GM10266 (cell line): ENCODE measurements at regions not wholly inside any gene's neighbourhood (a gene's known extent, or its start where the extent isn't known, plus 50 kb on each side); places are given as distances from the start of the nearest gene placed in this dataset.

Experiments used
- DNase-seq: peaks from one replicate; pipeline ENCODE4 v3.0.0; 2012; ENCODE audit errors: extremely low spot score
- TF ChIP-seq, protein P1 (sequence below): IDR thresholded peaks from 2 replicates; pipeline ENCODE4 v1.5.1; 2012; ENCODE audit warnings: mild to moderate bottlenecking, low read depth; ENCODE audit not compliant: control insufficient read depth, insufficient read depth; ENCODE audit errors: missing control alignments

DNA sequence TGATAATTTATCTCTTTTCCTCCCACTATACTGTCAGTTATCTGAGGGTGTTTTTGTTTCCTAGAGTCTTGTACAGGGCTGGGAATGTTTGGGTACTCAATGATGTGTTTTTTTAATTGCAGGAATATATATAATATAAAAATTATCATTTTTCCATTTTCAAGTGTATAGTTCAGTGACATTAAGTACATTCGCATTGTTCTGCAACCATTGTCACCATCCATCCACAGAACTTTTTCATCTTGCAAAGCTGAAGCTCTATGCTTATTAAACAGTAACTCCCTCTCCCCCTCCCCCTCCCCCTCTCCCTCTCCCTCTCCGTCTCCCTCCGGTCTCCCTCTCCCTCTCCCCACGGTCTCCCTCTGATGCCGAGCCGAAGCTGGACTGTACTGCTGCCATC, 93.0 kb upstream of the MANSC4 start:
- DNase-seq = no peak
- TF ChIP-seq, protein P1, sequence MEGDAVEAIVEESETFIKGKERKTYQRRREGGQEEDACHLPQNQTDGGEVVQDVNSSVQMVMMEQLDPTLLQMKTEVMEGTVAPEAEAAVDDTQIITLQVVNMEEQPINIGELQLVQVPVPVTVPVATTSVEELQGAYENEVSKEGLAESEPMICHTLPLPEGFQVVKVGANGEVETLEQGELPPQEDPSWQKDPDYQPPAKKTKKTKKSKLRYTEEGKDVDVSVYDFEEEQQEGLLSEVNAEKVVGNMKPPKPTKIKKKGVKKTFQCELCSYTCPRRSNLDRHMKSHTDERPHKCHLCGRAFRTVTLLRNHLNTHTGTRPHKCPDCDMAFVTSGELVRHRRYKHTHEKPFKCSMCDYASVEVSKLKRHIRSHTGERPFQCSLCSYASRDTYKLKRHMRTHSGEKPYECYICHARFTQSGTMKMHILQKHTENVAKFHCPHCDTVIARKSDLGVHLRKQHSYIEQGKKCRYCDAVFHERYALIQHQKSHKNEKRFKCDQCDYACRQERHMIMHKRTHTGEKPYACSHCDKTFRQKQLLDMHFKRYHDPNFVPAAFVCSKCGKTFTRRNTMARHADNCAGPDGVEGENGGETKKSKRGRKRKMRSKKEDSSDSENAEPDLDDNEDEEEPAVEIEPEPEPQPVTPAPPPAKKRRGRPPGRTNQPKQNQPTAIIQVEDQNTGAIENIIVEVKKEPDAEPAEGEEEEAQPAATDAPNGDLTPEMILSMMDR = no peak

DNA sequence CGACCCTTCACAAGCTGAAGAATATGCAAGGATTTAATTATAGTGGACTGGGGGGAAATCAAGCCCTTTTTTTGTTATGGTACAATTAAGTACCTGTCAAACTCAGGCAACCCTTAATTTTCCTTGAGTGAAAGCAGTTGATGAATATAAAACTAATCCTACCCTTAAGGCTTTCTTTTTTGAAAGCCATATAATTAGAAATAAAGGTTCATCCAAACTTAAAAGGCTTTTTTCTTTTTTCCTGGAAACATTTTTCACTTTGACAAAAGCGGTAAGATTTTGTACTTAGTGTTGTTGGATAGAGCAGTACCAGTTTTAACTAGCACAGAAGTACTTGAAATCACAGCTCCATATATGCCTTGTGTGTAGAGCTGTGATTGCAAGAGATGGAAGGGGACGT, 91.9 kb upstream of the MANSC4 start:
- TF ChIP-seq, protein P1 = no peak
- no peak for DNase-seq

DNA sequence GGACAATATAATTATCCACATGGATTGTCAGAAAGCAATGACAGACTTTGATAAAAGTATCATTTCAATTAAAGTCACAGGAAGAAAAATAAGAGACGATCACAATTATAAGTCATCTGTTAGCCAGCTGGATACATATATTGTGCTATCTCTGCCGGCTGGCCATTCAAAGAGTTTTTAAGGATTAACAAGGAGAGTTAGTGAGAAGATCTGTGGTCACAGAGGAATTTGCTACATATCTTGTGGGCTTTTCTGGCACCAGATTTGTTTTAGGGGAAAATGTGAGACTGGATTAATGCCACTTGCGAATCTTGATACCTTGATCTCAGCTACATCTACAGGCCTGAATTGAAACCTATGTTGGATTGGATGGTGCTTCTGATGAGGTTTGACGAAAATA, 90.9 kb upstream of the MANSC4 start:
- TF ChIP-seq, protein P1 = no peak
- DNase-seq = no peak

DNA sequence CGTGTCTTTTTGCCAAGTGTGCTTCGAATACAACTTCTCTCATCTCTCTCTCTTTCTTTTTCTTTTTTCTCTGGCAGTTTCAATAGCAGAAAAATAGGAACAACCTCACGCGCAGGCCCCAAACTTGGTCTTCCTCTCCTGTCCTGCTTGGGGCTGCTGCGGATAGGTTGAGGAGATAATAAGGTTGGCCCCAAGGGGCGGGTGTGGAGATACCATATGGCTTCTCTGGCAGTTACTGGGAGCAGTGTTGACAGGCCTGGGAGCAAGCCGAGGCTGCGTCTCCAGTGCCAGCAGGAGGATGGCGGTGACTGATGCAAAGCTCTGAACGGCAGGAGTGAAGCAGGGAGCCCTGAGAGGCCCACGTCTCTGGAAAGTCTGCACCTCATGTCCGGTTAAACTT, 89.5 kb upstream of the MANSC4 start:
- TF ChIP-seq, protein P1 = no peak
- DNase-seq = no peak

DNA sequence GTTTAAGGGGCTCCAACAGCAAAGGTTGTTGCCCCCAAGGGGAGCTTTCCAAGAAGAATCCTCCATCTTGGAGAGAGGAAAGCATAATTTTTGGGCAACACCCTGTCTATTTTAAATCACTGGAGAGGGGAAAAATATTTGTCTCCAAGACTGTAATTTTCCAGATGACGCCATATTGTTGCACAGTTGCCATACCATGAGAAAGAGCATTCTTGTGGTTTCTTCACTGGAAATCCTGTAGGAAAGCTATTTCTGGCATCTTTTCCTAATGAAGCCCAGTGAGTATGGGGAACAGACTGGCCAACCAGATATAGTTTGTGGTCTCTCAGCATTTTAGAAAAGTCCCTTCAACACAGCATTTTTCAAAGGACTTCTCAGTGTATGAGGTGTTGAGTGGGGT, 88.1 kb upstream of the MANSC4 start:
- TF ChIP-seq, protein P1 = no peak
- DNase-seq = no peak

DNA sequence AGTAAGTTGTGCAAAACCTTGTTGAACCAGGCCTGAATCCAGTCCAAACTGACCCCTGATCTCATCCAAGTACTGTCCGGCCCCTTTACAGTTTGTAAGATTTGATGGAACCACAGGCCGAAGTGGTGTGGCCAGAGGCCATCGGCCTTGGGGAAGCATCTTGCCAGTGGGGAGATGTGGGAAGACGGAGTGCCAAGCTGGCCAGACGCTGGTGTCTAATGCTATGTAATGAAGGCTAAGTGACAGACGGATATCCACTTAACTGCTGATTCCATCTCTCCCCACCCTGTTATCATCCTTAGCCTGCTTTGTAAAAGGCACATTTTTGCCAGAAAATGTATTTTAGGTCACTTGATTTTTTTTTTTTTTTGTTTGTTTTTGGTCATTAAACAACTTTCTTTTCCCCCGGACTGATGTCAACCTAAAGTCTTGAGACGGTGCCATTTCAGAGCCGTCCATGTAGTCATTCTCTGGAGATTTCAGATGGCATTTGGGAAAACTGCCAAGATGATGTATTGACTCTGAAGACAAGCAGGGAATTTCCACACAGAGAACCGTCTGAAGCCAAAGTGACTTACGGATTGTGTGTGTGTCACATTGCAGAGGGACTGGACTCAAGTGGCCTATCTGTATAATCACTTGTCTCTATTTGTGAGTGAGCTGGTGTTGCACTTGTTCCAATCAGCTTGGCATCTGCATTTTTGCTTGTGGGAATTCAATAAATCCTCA, 86.5 kb upstream of the MANSC4 start:
- DNase-seq = no peak

DNA sequence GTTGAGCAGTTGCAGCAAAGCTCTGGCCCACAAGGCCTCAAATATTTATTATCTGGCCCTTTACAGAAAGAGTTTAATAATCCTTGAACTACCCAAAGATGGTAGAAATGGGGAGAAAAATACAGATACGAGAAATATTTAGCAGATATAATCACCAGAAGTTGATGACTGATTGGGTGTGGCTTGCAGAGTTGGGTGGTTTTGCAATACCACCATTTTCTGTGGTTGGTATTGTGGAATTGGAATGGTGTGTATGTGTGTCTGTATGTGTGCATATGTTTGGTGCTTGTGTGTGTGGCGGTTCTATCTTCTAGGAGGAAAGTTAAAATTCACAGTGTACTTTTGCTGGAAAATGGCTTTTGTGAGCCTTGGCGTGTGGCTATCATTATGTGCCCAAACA, 85.4 kb upstream of the MANSC4 start:
- no peak for DNase-seq

More for the DNA sequence above, 86.5 kb upstream of the MANSC4 start:
- TF ChIP-seq, protein P1 = no peak

More for the DNA sequence above, 85.4 kb upstream of the MANSC4 start:
- TF ChIP-seq, protein P1 = no peak
